GM04503 (cell line): ENCODE measurements at regions not wholly inside any gene's neighbourhood (a gene's known extent, or its start where the extent isn't known, plus 50 kb on each side); places are given as distances from the start of the nearest gene placed in this dataset.

ENCODE experiments used
- DNase-seq: peaks from one replicate; pipeline ENCODE4 v3.0.0-alpha.2; 2012; ENCODE audit warnings: low read depth

DNA sequence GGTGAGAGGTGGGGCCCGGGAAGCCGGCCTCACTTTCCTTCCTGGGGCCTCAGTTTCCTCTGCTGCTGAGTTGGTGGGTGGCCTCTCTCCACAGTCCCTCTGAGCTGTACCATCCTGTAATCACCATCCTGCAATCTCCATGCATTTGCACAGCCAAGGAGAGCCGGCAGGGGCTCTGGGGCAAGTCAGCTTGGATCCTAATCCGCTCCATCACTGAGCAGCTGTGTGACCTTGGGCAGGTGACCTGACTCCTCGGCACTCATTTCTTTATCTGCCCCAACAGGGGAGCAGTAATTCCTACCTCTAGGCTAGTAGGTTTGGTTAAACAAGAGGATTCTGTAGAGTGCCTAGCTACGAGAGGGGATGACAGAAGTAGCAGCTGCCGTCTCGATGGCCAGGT is 88.2 kb upstream of the ZNF618 start:
- no peak for DNase-seq

DNA sequence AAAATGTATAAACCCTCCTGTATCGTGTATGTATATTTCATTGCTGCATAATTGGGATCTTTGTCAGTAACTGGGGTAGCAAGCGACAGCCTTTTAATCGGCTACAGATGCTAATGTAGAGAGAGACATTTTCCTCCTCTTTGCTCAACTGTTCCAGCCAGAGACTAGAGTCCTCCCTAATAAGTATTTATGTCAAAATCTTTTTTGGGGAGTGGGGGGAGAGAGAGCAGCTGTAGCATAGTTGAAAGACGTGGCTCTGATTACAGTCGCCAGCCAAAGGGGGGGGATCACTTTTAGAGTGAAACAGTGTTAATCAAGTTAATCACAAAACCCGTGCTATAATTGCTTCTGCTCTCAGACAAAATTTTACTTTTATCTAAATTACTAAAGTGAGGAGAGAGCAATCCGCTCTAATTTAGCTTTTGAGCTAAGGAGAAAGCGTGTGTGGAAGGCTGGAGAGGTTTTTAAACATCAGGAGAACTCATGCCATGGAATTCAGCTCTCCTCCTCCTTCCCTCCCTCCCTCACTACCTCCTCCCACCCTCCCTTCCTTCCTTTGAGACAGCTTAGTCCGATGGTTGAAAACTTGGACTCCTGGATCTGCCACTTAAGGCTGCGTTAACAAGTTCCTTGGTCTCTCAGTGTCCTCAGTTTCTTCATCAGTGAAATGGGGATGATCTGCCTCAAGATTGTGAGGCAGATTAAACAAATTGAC is 87.3 kb upstream of the ZNF618 start:
- no peak for DNase-seq

DNA sequence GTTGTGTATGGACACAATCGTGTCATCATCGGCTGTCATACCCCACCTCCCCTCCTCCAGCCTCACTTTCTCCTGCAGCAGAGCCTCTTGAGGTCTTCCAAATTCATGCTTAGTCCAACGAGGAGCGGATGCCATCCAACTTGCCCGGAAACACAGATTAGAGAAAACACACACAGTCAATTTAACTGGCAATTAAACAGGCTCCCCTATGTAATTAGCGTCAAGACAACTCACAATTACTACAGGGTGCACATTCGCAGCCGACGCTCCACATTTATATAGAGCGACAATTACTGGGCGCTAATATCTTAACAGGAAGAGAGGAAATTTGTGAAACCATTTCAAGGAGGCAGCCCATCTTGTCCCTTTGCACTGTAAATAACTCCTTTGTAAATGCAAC is 86.0 kb upstream of the ZNF618 start:
- DNase-seq: no peak

DNA sequence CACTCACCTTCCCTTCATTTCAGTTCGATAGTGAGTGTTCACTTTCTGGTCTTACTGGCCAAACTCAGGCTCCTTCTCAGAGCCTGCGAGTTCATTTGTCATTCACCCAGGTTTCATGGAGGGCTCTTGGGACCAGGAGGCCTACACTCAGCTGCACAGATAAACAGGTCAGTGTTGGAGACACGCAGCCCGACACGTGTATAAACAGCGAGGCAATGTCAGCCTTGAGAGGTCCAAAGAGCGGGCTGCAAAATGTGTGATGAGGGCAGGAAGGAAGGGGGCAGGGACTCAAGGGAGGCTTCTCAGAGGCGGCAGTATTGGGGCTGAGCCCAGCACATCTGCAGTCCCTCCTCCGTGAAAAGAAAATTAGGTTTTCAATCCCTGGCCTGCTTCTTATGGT is 82.6 kb upstream of the ZNF618 start:
- no peak for DNase-seq

DNA sequence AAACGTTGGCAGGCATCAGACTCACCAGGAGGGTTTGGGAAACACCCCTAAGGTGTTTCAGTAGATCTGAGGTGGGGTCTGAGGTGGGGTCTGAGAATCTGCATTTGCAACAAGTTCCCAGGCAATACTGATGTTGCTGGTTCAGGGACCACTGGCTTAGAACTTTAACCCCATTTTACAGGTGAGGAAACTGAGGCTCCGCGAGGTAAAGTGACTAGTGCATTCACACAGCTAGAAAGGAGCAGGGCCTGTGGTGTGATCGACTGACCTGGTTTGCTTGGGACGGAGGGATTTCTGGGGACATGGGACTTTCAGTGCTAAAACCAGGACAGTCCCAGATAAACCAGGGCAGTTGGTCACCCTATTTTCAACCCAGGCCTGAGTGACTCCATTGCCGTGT is 81.4 kb upstream of the ZNF618 start:
- no peak for DNase-seq

DNA sequence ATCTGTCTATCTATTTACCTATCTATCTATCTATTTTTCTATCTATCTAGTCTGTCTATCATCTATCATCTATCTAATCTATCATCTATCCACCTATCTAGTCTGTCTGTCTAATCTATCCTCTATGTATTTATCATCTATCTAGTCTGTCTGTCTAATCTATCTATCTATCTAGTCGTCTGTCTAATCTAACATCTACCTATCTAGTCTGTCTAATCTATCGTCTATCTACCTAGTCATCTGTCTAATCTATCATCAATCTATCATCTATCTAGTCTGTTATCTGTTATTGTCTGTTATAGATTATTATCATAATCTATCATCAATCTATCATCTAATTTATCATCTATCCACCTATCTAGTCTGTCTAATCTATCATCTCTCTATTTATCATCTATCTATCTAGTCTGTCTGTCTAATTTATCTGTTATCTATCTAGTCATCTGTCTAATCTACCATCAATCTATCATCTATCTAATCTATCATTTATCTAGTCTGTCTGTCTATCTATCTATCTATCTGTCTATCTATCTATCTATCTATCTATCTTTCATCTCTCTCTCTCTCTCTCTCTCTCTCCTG is 80.2 kb upstream of the ZNF618 start:
- no peak for DNase-seq

DNA sequence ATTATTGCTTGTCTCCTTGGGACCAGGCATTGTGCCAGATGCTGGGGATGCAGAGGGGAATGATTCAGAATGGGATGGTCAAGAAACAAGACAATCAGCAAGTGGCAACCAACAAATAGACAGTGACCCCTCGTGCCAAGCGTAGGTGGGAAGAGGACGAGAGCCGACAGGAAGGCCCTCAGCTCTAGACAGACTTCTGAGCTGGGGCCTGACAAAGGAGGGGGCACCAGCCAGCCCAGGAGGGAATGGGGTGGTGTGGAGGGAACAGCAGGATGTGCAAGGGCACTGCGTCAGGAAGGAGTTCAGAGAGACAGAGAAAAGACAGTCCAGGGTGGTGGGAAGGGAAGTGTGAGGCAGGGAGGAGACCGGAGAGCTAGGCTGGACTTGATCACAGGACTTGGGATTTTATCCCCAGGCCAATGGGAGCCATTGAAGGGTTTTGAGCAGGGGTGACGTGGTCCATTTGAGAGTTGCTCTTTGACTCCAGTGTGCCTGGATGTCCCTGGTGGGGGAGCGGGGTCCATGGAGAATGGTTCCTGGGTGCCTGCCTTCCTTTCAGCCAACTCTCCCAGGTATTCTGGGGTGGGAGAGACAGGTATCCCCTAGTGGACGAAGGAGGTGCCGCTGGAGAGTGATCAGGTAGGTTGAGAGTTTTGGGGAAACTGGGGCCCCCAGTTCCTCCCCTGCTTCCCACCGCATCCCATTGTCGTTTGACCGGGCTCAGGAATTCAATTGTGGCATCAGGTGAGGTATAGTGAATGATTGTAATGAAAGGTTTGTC is 79.3 kb upstream of the ZNF618 start:
- no peak for DNase-seq

DNA sequence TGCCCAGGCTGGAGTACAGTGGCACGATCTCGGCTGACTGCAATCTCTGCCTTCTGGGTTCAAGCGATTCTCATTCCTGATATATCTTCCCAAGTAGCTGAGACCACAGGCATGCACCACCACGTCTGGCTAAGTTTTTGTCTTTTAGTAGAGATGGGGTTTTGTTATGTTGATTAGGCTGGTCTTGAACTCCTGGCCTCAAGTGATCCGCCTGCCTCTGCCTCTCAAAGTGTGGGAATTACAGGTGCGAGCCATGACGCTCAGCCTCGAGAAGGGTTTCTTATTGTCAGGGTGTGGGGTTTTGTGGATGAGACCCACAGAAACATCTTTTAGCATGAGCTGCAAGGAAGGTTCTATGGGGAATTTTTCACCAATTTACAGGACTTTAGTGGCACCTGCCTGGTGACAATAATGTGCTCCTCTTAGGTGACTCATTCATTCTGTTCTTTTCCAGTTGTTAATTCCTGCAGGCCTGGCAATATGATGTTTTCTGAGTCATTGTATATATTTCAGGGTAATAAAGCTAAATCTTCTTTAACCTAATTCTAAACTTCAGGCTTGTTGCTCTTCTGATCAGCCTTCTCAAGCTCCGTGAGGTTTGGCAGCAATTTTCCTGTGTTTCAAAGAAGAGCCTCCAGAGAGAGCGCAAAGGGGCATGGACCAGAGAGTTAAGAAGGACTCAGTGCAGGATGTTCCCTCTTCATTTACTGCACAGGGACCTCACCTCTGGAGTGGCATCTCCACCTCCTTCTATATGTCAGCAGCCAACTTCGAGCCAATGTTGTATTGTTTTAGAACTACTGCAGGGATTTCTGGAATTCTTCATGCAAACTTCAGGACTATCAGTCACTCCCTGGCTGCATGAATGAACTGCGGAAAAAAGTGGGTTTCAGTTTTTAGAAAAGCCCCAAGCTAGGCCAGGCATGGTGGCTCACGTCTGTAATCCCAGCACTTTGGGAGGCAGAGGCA is 77.8 kb upstream of the ZNF618 start:
- DNase-seq: no peak

DNA sequence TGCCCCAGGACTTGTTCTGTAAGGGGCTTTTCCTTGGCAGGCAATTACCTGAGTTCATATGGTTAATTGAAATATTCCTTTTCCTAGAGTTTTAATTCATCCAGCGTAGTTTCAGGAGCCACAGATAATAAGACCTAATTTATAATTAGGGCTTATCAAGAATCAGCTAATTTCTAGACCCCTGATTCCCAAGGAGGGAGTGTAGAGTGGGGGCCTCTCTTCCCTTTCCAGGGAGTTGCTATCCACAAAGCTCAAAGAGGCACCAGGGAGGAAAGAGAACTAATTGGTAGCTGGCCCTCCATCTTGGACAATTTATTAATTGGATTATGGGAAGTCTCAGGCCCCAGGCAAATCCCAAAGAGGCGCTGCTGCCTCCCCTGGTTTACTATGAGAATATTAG is 75.8 kb upstream of the ZNF618 start:
- no peak for DNase-seq

DNA sequence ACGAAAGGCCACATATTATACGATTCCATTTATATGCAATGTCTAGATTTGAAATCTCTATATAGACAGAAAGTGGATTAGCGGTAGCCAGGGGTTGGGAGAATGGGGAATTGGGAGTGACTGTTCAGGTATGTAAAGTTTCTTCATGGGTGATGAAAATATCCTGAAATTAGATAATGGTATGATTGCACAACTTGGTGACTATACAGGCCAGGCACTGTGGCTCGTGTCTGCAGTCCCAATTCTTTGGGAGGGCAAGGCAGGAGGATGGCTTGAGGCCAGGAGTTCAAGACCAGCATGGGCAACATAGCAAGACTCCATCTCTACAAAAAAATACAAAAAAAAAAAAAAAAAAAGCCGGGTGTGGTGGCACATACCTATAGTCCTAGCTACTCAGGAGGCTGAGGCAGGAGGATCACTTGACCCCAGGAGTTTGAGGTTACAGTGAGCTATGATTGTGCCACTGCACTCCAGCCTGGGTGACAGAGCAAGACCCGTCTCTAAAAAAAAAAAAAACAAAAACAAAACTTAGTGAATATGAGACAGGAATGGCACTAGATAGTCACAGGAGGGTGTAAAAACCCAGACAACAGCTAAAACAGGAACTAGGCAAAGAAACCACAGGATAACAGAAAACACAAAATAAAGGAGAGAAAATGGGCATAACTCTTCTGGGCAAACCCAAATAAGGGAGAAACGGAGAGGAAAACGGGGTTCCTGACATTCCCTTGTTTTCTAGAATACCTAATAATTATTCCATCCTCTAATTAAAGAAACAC is 72.1 kb upstream of the ZNF618 start:
- no peak for DNase-seq

DNA sequence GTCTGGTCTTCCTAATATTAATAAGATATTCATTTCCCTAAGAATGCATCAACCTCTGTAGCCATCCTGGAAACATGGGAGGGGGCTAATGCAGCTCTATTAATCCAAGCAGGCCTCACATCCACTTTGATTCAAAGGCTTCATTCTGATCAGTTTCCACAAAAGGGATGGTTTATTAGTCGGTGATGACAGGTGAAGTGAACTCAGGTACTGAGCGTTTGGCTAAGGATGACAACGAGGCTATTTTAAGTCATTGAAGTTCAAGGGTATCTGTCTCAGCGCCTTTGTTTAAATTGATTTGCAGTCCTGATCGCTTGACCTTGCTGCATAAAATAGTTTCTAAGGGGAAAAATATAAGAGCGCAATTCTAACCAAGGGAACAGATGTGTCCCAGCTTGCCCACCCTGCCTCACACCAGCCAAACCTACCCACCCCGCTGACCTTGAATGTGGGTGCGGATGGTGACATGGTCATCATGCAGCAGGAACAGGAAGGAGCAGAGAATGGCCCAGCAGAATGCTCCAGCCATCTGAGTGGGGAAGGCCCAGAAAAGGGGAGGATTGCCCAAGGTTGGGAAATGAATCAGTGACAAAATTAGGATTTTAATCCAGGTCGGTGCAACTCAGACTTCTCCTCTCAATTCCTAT is 70.5 kb upstream of the ZNF618 start:
- DNase-seq: no peak

DNA sequence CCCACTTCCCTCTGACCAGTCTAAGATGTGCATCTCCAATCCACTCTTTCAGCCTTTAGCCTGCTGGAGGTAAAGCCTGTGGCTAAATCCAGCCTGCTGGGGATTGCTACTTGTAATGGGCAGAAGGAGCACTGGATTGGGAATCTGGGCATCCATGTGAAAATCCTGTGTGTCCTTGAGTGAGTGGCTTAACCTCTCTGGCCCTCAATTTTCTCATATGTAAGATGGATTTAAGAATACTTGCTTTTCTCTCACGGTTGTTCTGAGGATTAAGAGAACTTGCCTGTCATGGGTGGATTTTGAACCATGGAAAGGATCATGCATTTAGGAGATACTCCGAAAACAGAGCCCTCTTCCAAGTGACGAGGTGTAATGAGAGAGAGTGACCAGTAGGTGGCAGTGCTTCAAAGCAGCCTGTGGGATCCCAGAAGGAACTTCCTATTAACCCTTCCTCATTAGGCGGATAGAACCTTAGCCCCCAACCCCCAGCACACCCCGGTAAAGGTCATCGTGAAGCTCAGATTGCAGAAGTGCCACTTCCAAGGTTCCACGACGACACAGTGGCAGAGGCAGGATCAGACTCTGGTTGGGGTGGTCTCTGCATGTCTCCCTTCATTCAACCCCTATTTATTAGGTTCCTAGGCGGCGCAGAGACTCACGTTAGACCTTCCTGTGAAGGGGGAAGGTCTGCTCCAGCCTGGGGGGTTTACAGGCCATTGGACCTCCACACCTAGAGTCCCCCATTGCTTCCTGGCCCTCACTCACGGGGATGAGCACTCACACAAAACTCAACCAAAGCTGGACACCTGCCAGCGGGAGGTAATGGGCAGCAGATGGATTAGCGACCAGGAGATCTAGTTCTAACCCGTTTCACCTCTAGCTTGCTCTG is 68.7 kb upstream of the ZNF618 start:
- peak; percentile 14 for DNase-seq

DNA sequence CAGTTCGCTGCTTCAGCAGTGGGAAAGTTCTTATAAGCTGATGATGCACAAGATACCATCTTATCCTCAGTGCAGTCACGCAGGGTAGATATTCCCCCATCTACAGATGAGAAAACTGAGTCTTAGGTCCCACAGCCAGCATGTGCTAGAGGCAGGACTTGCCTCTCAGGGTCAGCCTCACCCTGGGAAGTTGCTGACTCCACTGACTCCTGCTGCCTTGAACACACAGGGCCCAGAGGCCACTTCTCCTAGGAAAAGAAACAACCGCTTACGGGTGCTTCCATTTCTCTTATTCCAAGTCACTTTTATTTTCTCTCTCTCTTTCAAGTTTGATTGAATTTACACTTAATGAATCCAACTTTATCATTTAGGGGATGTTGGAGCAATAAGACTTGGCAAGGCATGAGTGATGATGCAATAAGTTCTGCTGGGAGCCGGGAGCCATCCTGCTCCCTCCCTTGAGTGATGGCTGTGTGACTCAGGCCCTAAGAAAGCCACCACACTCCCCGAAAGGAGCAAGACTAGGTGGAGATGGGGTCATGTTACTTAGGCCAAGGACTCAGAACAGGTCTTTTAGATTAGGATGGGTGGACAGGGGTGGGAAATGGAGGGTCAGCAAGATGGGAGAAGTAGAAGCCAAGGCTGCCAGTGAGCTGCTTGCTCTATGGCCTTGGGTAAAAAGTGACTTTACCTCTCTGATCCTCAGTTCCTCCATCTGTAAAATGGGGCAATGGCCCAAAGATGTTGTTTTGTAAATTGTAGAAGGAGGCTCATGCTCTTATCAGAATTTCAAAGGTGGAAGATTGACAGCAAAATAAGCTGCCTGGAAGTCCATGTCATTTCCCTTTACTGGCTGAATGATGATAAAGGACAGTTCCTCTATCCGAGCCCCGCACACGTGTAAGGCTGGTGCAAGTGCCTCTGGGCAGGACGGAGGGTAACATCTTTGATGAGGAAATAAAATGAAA is 67.4 kb upstream of the ZNF618 start:
- DNase-seq: peak; percentile 58

DNA sequence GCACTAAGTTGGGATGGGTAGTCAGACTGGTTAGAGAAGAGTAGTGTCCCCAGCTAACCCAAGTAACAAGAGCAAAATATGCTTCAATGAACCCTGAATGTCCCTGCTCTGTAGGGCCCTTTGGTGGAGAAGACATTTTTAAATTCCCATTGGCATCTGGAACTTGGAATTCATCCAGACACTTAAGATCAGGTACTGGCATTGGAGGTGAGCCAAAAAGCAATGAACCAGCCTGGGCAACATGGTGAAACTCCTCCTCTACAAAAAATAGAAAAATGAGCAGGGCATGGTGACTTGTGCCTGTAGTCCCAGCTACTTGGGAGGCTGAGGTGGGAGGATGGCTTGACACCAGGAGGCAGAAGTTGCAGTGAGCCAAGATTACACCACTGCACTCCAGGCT is 58.9 kb upstream of the ZNF618 start:
- no peak for DNase-seq

DNA sequence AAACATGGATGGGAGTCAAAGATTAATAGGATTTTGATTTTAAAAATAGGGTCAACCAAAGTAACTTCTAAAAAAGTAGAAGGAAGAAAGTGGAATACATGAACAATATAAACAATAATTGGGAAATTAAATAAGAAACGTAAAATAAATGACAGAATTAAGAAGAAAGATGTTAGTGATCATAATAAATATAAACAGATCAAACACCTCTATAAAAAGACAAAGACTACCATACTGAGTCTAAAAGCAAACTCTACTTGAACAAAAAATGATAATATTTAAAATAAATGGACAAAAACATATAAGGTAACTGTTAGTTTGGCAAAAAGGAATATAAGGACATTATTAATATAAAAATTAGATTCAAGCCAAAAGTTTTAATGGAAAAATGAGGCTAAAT is 57.7 kb upstream of the ZNF618 start:
- DNase-seq: no peak

DNA sequence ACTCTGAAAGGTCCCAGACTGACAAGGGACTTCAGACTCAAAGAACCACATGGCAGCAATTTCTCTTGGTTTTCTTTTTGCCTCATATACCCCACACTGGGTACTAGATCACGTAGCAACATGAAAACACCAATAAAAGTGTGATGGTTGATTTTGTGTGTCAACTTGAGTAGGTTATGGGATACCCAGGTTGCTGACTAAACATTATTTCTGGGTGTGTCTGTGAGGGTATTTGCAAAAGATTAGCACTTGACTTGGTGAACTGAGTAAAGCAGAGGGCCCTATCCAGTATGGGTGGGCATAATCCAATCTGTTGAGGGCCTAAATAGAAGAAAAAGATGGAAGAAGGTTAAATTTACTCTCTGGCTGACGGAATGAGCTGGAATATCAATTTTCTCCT is 53.8 kb upstream of the ZNF618 start:
- no peak for DNase-seq

DNA sequence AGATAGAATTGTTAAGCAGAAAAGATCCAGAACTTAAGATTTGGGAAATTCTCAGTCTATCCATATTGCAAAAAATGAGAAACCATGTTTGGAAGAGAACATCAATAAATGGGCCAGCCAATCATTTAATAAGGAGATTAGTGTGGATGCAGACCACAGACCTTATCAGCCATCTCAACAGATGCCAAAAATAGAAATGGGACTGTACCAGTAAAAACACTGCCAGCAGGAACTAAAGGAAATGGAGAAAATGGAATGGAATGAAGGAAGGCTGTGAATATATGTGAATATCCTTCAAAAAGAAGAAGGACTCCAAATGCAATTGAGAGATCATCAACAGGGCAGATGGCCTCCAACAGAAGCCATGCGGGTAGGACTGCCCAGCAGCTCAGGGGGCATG is 52.7 kb upstream of the ZNF618 start:
- no peak for DNase-seq
